ENCODE measurements at regions not wholly inside any gene's neighbourhood (a gene's known extent, or its start where the extent isn't known, plus 50 kb on each side); places are given as distances from the start of the nearest gene placed in this dataset.

DNA sequence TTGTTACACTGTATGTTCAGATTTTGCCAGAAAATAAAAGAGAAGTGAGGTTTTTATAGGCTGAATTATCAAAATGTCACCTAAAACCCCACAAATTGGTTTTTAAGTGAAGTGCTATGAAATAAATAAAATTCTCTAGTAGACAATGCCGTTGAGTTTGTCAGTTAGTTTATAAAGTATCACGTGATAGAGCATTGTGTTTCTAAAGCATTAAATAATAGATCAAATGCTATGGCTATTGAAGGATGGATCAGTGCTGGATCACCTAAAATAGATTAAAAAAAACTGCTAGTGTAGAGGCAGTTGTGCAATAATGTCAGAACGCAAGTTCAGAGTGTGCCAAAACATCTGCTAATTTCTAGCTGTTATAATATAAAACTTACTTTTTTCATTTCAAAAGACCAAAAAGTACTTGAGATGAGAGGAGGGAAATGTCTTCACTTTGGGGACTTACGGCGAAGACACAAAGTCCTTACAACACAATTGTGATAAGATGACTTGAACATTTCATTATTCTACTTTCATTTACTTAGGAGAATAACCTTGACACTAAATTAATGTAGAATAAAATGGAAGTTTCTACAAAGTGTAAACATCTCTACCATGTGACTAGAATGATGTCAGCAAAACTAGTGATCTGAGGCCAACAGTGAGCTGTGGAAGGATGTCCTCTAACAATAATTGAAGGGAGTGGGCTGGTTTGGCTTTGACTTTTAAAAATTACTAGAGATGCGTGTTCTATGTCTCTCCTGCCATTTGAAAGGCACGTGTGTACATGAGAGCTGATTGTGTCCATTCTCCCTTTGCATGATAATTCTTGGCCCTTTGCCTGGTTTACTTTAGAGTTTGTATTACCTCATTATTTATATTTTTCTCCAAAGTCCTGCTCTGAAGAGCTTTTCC, 154.4 kb upstream of the PDE3A start:
- no peaks in the 10 kb centered on the region for H3K27me3 Mint-ChIP-seq (ENCODE audit: insufficient read depth)
- H3K4me1 Mint-ChIP-seq (ENCODE audit: low read depth): no peaks in the 10 kb centered on the region
- H3K4me3 Mint-ChIP-seq: no peak overlapping the region
- no peaks in the 10 kb centered on the region for H3K36me3 Mint-ChIP-seq (ENCODE audit: low read depth)
- H3K27ac Mint-ChIP-seq: no peak overlapping the region
- no peak for DNase-seq (ENCODE audit: low spot score)
- intact Hi-C loops (cut with micrococcal nuclease): no loop called here
- H3K9me3 Mint-ChIP-seq: peaks cover 10% of the 10 kb centered on the region

DNA sequence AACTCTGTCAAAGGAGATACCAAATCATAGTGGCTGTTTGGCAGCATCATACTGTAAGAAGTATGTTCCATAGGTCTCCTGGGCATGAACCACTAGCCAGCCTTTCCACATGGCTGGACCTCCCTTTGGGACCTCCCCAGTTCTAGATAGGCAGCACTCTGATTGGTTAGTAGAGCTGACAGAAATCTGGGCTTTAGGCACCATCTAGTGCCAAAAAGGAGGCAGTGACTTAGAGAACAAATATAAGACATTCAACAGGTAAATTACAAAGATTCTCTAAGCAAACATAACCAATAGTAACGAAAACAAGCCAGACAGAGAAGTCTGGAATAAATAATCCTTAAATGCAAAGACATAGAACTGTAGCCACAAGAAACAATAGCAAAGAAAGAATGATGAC, 148.0 kb upstream of the PDE3A start:
- Mint-ChIP-seq H3K9me3 (peaks cover 10% of the 10 kb centered on the region), H3K4me3 (no peak overlapping the region), H3K36me3 (ENCODE audit: low read depth) (no peaks in the 10 kb centered on the region), H3K4me1 (ENCODE audit: low read depth) (no peaks in the 10 kb centered on the region), H3K27ac (no peak overlapping the region), H3K27me3 (ENCODE audit: insufficient read depth) (no peaks in the 10 kb centered on the region)
- no peak for DNase-seq (ENCODE audit: low spot score)
- intact Hi-C loops (cut with micrococcal nuclease): no loop called here

DNA sequence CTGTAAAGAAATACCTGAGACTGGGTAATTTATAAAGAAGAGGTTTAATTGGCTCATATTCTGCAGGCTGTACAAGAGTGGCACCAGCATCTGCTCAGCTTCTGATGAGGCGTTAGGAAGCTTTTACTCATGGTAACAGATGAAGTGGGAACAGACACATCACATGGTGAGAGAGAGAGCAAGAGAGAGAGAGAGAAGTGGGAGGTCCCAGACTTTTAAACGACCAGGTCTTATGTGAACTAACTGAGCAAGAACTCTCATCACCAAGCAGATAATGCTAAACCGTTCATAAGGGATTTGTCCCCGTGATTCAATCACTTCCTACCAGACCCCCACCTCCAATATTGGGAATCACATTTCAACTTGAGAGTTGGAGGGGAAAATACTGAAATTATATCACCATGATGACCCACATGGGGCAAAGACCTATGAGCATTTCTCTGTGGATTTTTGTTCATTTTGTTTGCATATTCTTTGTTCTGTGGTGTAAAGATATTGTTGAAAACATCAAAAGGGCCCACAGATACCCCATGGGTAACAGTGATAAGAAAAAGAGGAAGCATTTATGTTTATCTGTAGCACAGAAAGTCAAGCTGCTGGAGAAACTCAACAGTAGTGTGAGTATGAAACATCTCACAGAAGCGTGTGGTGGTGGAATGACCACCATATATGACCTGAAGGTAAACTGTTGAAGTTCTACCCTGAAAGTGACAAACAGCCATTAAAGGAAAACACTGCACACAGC, 135.2 kb upstream of the PDE3A start:
- Mint-ChIP-seq H3K4me1 (ENCODE audit: low read depth) (no peaks in the 10 kb centered on the region), H3K9me3 (peaks cover 16% of the 10 kb centered on the region), H3K36me3 (ENCODE audit: low read depth) (no peaks in the 10 kb centered on the region), H3K4me3 (no peak overlapping the region), H3K27me3 (ENCODE audit: insufficient read depth) (no peaks in the 10 kb centered on the region), H3K27ac (no peak overlapping the region)
- DNase-seq (ENCODE audit: low spot score): no peak
- intact Hi-C loops (cut with micrococcal nuclease): no loop called here

DNA sequence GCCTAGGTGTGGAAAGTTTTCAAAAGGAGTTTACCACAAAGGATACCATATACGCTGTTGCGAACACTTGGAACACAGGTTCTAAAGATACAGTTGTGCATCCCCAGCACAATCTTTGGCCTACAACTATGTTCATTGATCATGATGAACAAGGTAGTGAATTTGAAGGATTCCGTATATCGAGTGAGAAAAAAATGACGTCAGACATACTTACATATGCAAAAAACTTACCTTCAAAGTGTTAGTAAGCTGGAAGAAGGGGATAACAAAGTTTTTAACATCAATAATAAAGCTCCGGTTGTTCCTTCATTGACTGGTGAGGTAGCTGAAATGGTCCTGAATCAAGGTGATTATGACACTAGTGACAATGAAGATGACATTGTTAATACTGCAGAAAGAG, 133.9 kb upstream of the PDE3A start:
- H3K4me1 Mint-ChIP-seq (ENCODE audit: low read depth): no peaks in the 10 kb centered on the region
- no peaks in the 10 kb centered on the region for H3K27me3 Mint-ChIP-seq (ENCODE audit: insufficient read depth)
- no peak overlapping the region for H3K27ac Mint-ChIP-seq
- no peaks in the 10 kb centered on the region for H3K36me3 Mint-ChIP-seq (ENCODE audit: low read depth)
- H3K4me3 Mint-ChIP-seq: no peak overlapping the region
- intact Hi-C loops (cut with micrococcal nuclease): no loop called here
- no peak for DNase-seq (ENCODE audit: low spot score)
- H3K9me3 Mint-ChIP-seq: peaks cover 16% of the 10 kb centered on the region

DNA sequence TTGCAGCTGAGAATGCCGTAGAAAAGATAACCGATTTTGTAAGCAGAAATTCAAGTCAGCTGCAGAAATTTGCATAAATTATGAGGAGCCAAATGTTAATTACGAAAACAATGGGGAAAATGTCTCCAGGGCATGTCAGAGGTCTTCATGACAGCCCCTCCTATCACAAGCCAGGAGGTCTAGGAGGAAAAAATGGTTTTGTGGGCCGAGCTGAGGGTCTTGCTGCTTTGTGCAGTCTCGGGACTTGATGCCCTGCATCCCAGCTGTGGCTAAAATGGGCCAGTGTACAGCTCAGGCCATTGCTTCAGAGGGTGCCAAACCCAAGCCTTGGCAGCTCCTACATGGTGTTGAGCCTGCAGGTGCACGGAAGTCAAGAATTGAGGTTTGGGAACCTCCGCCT, 131.2 kb upstream of the PDE3A start:
- H3K4me3 Mint-ChIP-seq: no peak overlapping the region
- no peak for DNase-seq (ENCODE audit: low spot score)
- peaks cover 11% of the 10 kb centered on the region for H3K9me3 Mint-ChIP-seq
- intact Hi-C loops (cut with micrococcal nuclease): no loop called here
- H3K36me3 Mint-ChIP-seq (ENCODE audit: low read depth): no peaks in the 10 kb centered on the region
- no peak overlapping the region for H3K27ac Mint-ChIP-seq
- no peaks in the 10 kb centered on the region for H3K27me3 Mint-ChIP-seq (ENCODE audit: insufficient read depth)
- no peaks in the 10 kb centered on the region for H3K4me1 Mint-ChIP-seq (ENCODE audit: low read depth)

DNA sequence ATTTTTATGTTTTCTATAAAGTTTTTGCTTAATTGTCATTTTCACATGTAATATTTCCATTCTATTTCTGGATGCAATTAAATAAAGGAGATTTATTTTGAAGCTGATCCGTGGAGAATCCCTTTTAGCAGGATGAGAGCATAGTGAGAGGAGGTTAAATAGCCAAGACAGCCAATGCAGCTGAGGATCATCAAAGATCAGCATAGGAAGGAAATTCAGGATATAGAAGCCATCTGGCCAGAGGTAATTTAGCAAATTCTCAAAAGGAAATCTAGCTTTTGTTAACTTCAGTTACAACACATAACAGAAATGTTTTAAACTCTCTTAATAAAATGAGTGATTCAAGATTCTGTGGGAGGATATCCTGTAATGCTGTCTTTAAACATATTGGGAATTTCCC, 122.8 kb upstream of the PDE3A start:
- Mint-ChIP-seq H3K4me1 (ENCODE audit: low read depth) (no peaks in the 10 kb centered on the region), H3K27ac (no peak overlapping the region), H3K4me3 (no peak overlapping the region), H3K36me3 (ENCODE audit: low read depth) (no peaks in the 10 kb centered on the region), H3K27me3 (ENCODE audit: insufficient read depth) (no peaks in the 10 kb centered on the region), H3K9me3 (peaks cover 7% of the 10 kb centered on the region)
- DNase-seq (ENCODE audit: low spot score): no peak
- intact Hi-C loops (cut with micrococcal nuclease): no loop called here

DNA sequence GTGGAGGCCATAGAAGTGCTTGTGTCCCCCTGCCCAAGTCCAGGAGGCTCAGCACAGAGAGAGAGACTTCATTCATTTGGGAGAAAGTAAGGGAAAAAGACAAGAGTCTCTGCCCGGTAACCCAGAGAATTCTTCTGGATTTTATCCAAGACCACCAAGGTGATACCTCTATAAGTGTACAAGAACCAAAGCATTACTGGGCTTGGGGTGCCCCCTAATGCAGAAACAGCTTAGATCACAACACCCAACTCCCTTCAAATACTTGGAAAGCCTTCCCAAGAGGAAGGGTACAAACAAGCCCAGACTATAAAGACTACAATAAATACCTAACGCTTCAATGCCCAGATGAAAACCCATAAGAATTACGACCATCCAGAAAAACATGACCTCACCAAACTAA, 119.7 kb upstream of the PDE3A start:
- no peaks in the 10 kb centered on the region for H3K36me3 Mint-ChIP-seq (ENCODE audit: low read depth)
- H3K9me3 Mint-ChIP-seq: peaks cover 7% of the 10 kb centered on the region
- H3K4me3 Mint-ChIP-seq: no peak overlapping the region
- no peak for DNase-seq (ENCODE audit: low spot score)
- H3K27ac Mint-ChIP-seq: no peak overlapping the region
- H3K4me1 Mint-ChIP-seq (ENCODE audit: low read depth): no peaks in the 10 kb centered on the region
- no peaks in the 10 kb centered on the region for H3K27me3 Mint-ChIP-seq (ENCODE audit: insufficient read depth)
- intact Hi-C loops (cut with micrococcal nuclease): no loop called here

DNA sequence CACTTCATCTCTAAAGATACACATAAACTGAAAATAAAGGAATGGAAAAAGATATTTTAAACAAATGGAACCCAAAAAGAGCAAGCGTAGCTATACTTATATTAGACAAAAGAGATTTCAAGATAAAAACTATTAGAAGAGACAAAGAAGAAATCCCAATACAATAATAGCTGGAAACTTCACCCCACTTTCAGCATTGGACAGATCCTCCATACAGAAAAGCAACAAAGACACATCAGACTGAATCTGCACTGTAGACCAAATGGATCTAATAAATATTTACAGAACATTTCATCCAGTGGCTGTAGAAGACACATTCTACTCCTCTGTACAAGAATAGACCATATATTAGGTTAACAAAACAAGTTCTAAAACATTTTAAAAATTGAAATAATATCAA, 117.6 kb upstream of the PDE3A start:
- H3K36me3 Mint-ChIP-seq (ENCODE audit: low read depth): no peaks in the 10 kb centered on the region
- no peaks in the 10 kb centered on the region for H3K4me1 Mint-ChIP-seq (ENCODE audit: low read depth)
- H3K27ac Mint-ChIP-seq: no peak overlapping the region
- intact Hi-C loops (cut with micrococcal nuclease): no loop called here
- H3K9me3 Mint-ChIP-seq: peaks cover 7% of the 10 kb centered on the region
- H3K27me3 Mint-ChIP-seq (ENCODE audit: insufficient read depth): no peaks in the 10 kb centered on the region
- DNase-seq (ENCODE audit: low spot score): no peak
- H3K4me3 Mint-ChIP-seq: no peak overlapping the region

DNA sequence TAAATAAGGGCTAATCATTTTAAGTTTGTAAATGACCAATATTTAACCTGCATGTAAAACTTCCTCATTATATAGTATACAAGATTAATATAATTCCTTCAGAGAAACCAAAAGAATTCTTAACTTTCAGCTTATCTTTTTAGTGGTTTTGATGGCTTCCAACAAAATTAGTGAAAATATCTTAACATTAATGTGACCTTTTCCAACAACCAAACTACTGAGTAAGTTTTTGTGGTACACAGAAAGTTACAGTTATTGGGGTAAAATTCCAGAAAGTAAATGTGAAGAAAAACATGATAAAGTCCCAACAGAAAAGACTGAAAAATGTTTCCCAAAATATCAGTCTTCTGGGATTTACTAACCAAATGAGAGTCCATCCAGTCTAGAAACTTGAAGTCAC, 111.0 kb upstream of the PDE3A start:
- Mint-ChIP-seq H3K27ac (no peak overlapping the region), H3K4me1 (ENCODE audit: low read depth) (no peaks in the 10 kb centered on the region)

DNA sequence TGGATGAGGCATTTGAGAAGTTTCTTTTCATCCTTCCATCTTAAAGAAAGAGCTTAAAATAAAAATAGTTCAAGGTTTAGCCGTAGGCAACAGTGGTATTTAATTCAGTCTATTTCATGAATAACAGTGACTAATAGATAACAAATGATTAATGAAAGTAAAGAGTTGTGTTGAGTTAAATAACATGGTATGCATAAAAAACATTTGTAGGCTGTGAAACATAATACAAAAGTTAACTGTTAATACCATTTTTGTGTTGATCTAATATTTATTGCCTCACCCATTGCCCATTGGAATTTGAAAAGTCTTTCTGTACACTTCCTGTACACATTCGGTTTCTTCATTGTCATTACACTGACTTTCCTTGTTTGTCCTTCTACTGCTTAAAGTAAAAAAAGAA, 108.6 kb upstream of the PDE3A start:
- Mint-ChIP-seq H3K4me1 (ENCODE audit: low read depth) (no peaks in the 10 kb centered on the region), H3K9me3 (no peaks in the 10 kb centered on the region), H3K27me3 (ENCODE audit: insufficient read depth) (no peaks in the 10 kb centered on the region), H3K36me3 (ENCODE audit: low read depth) (no peaks in the 10 kb centered on the region), H3K4me3 (no peak overlapping the region), H3K27ac (no peak overlapping the region)
- intact Hi-C loops (cut with micrococcal nuclease): no loop called here
- no peak for DNase-seq (ENCODE audit: low spot score)

More for the DNA sequence above, 111.0 kb upstream of the PDE3A start:
- no peak overlapping the region for H3K4me3 Mint-ChIP-seq
- no peaks in the 10 kb centered on the region for H3K27me3 Mint-ChIP-seq (ENCODE audit: insufficient read depth)
- no peaks in the 10 kb centered on the region for H3K36me3 Mint-ChIP-seq (ENCODE audit: low read depth)
- no peaks in the 10 kb centered on the region for H3K9me3 Mint-ChIP-seq
- intact Hi-C loops (cut with micrococcal nuclease): no loop called here
- DNase-seq (ENCODE audit: low spot score): no peak

DNA sequence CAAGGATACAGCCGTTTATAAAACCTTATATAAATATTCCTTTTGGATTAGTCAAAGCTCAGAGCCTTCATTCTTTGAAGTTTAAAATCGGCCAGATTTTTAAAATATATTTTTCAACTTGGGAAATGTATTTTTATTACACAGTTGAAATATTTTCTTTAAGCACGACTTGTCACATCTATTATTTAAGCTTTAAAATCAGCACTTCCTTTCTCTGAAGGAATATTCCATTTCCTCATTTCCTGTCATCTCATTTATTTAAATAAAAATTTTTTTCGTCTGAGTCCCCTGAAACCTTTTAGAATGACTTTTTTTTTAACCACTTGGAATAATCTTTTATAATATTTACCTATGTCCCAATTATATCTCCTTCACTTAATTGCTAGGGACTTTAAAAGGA, 107.5 kb upstream of the PDE3A start:
- DNase-seq (ENCODE audit: low spot score): no peak
- H3K36me3 Mint-ChIP-seq (ENCODE audit: low read depth): no peaks in the 10 kb centered on the region

DNA sequence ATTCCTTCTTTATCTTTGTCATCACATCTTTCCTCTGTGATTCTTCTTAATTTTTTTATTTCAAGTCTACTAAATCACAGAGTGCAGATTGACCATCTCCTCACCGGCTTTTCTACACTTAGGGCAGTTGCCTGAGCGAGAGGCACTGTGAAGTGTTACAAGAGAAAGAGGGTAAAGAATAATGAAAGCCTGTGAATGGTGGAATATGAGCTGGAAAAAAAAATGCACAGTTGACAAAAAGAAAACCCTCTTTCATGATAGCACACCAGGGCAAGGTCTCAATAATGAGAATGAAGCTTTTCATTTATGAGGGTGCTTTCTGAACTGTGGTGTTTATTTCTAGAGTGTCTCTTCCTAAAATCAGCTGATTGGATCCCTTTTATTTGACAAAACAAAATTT, 106.2 kb upstream of the PDE3A start:
- no peaks in the 10 kb centered on the region for H3K36me3 Mint-ChIP-seq (ENCODE audit: low read depth)
- H3K9me3 Mint-ChIP-seq: no peaks in the 10 kb centered on the region
- no peaks in the 10 kb centered on the region for H3K27me3 Mint-ChIP-seq (ENCODE audit: insufficient read depth)
- no peak overlapping the region for H3K4me3 Mint-ChIP-seq
- intact Hi-C loops (cut with micrococcal nuclease): no loop called here
- H3K4me1 Mint-ChIP-seq (ENCODE audit: low read depth): no peaks in the 10 kb centered on the region
- DNase-seq (ENCODE audit: low spot score): no peak
- H3K27ac Mint-ChIP-seq: no peak overlapping the region

More for the DNA sequence above, 107.5 kb upstream of the PDE3A start:
- intact Hi-C loops (cut with micrococcal nuclease): no loop called here
- Mint-ChIP-seq H3K9me3 (no peaks in the 10 kb centered on the region), H3K4me3 (no peak overlapping the region), H3K4me1 (ENCODE audit: low read depth) (no peaks in the 10 kb centered on the region), H3K27me3 (ENCODE audit: insufficient read depth) (no peaks in the 10 kb centered on the region), H3K27ac (no peak overlapping the region)

DNA sequence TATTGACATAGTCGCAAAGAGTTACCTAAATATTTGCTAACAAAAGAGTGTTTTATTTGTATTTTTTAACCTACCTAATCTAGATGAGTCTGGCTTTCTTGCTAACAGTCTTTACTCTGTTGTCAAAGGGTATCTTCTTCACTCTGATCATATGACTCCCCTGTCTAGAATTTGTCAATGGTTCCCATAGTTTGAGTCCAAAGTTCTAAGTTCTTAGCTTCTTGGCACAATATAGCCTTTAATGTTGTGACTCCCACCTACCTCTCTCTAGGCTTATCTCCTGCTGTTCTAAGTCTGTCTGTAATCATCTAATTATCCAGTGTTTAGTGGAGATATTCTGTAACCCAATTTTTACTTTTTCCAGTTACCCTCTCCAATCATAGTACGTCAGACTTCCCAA, 104.3 kb upstream of the PDE3A start:
- DNase-seq (ENCODE audit: low spot score): no peak
- no peaks in the 10 kb centered on the region for H3K36me3 Mint-ChIP-seq (ENCODE audit: low read depth)
- no peaks in the 10 kb centered on the region for H3K4me1 Mint-ChIP-seq (ENCODE audit: low read depth)
- intact Hi-C loops (cut with micrococcal nuclease): no loop called here
- H3K27ac Mint-ChIP-seq: no peak overlapping the region
- H3K9me3 Mint-ChIP-seq: no peaks in the 10 kb centered on the region
- H3K4me3 Mint-ChIP-seq: no peak overlapping the region
- no peaks in the 10 kb centered on the region for H3K27me3 Mint-ChIP-seq (ENCODE audit: insufficient read depth)
